ENCODE measurements at regions not wholly inside any gene's neighbourhood (a gene's known extent, or its start where the extent isn't known, plus 50 kb on each side); places are given as distances from the start of the nearest gene placed in this dataset.

- Histone ChIP-seq H3K4me1 (ENCODE audit: insufficient read depth) (no peaks in the 10 kb centered on the region), H3K36me3 (no peaks in the 10 kb centered on the region), H3K4me3 (no peak overlapping the region), H3K27me3 (no peaks in the 10 kb centered on the region), H3K9me3 (no peaks in the 10 kb centered on the region), H3K27ac (no peak overlapping the region)
- no peak for DNase-seq
- TF ChIP-seq EP300 (IDR thresholded peaks at IDR 0.05) (no peak), POLR2A (IDR thresholded peaks at IDR 0.05) (no peak)
- TF ChIP-seq, protein P1, sequence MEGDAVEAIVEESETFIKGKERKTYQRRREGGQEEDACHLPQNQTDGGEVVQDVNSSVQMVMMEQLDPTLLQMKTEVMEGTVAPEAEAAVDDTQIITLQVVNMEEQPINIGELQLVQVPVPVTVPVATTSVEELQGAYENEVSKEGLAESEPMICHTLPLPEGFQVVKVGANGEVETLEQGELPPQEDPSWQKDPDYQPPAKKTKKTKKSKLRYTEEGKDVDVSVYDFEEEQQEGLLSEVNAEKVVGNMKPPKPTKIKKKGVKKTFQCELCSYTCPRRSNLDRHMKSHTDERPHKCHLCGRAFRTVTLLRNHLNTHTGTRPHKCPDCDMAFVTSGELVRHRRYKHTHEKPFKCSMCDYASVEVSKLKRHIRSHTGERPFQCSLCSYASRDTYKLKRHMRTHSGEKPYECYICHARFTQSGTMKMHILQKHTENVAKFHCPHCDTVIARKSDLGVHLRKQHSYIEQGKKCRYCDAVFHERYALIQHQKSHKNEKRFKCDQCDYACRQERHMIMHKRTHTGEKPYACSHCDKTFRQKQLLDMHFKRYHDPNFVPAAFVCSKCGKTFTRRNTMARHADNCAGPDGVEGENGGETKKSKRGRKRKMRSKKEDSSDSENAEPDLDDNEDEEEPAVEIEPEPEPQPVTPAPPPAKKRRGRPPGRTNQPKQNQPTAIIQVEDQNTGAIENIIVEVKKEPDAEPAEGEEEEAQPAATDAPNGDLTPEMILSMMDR (IDR thresholded peaks at IDR 0.05): no peak
- intact Hi-C loops (cut with DNase I): no loop called here
- 62 to 71% (median 64%) methylated on average over 3 of the region's 3 CpGs for WGBS, 3 donors
These were observed 315.2 kb upstream of the PDE4D start for GRCh38 chr5:60208716-60209115.

DNA sequence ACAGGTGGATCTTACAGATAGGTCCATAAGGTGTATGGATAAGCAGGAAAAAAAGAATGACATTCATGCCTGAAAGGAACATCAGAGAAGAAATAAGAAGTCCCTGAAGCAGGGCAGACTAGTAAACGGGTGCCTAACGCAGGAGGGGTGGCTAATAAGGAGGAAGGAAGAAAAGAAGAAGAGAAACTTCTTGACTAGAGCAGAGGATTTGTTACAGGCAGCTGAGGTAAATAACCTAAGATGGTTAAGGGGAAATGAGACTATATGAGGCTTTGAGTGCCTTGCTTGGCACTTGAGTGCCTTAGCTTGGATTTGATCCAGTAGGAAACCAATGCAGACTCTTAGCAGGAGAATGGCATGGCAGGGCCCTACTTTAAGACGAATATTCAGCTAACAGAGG lies 313.5 kb upstream of the PDE4D start:
- no peaks in the 10 kb centered on the region for H3K4me1 ChIP-seq (ENCODE audit: insufficient read depth)
- H3K27me3 ChIP-seq: no peaks in the 10 kb centered on the region
- intact Hi-C loops (cut with DNase I): no loop called here
- DNase-seq: no peak
- no peaks in the 10 kb centered on the region for H3K36me3 ChIP-seq
- 59 to 71% (median 64%) methylated on average over 3 of the region's 3 CpGs for WGBS, 3 donors
- H3K9me3 ChIP-seq: no peaks in the 10 kb centered on the region
- H3K27ac ChIP-seq: no peak overlapping the region
- H3K4me3 ChIP-seq: no peak overlapping the region
- TF ChIP-seq EP300 (IDR thresholded peaks at IDR 0.05) (no peak), POLR2A (IDR thresholded peaks at IDR 0.05) (no peak)

DNA sequence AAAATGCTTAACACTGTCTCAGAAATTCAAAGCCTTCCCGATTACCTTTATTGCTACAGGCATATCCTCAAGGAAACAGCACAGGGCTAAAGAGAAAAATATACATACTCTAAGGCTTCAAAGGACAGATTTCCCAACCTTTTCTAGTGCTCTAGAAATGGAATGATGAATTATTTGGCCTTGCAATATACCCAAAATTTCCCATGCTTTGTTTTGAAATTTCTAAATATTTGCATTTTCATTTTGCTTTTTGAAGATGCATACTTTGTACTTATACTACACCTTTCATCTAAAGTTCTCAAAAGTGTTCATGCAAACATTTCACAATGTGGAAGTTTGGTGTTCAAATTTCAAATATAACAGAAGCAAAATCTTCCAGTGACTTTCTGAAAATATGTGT lies 312.7 kb upstream of the PDE4D start:
- DNase-seq: no peak
- Histone ChIP-seq H3K4me1 (ENCODE audit: insufficient read depth) (no peaks in the 10 kb centered on the region), H3K36me3 (no peaks in the 10 kb centered on the region), H3K27me3 (no peaks in the 10 kb centered on the region), H3K27ac (no peak overlapping the region), H3K9me3 (no peaks in the 10 kb centered on the region), H3K4me3 (no peak overlapping the region)
- 63 to 87% (median 74%) methylated on average over 1 of the region's 1 CpG for WGBS, 3 donors
- TF ChIP-seq POLR2A (IDR thresholded peaks at IDR 0.05) (no peak), EP300 (IDR thresholded peaks at IDR 0.05) (no peak)
- intact Hi-C loops (cut with DNase I): no loop called here

GRCh38 chr5:60205071-60205470 lies 311.5 kb upstream of the PDE4D start:
- Histone ChIP-seq H3K27ac (no peak overlapping the region), H3K4me3 (no peak overlapping the region), H3K4me1 (ENCODE audit: insufficient read depth) (no peaks in the 10 kb centered on the region), H3K9me3 (no peaks in the 10 kb centered on the region), H3K27me3 (no peaks in the 10 kb centered on the region), H3K36me3 (no peaks in the 10 kb centered on the region)
- TF ChIP-seq POLR2A (IDR thresholded peaks at IDR 0.05): no peak
- no peak for TF ChIP-seq EP300 (IDR thresholded peaks at IDR 0.05)
- TF ChIP-seq, protein P1 (IDR thresholded peaks at IDR 0.05): no peak
- DNase-seq: no peak
- 53 to 74% (median 62%) methylated on average over 2 of the region's 2 CpGs for WGBS, 3 donors
- intact Hi-C loops (cut with DNase I): no loop called here

DNA sequence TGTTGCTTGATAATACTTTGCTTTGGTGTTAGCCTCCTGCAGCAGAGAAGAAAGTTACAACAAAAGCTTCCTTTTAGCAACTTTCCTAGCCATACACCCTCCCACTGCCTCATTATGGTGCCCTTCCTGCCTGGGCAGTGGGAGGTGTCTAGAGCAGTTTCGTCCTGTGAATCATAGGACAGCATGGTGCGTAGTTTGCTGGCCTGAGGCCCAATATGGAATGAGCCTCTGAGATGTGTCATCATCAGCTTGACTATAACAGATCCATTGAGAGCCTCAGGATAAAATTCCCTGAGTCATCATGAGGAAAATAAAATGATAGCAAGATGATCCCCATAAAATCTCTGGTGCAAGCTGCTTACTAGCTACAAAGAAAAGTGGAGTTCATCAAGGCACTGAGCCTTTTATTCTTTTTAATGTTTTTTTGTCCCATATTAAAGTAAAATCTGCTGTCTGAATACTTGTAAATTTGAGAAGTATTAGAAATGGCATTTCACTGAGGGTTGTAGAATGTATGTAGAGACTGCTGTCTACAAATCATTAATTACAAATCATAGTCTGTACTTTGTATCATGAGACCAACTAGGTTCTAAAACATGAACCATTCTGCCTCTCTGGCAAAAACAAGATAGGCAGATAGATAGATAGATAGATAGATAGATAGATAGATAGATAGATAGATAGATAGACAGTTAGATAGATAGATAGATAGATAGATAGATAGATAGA lies 303.0 kb upstream of the PDE4D start:
- intact Hi-C loops (cut with DNase I): no loop called here
- WGBS, 3 donors: 37 to 50% (median 49%) methylated on average over 2 of the region's 2 CpGs
- H3K4me3 ChIP-seq: no peak overlapping the region
- H3K36me3 ChIP-seq: no peaks in the 10 kb centered on the region
- no peaks in the 10 kb centered on the region for H3K4me1 ChIP-seq (ENCODE audit: insufficient read depth)
- TF ChIP-seq, protein P1 (IDR thresholded peaks at IDR 0.05): no peak
- no peak for TF ChIP-seq POLR2A (IDR thresholded peaks at IDR 0.05)
- TF ChIP-seq EP300 (IDR thresholded peaks at IDR 0.05): no peak
- no peaks in the 10 kb centered on the region for H3K9me3 ChIP-seq
- DNase-seq: no peak
- no peaks in the 10 kb centered on the region for H3K27me3 ChIP-seq
- no peak overlapping the region for H3K27ac ChIP-seq
